GM12864 (cell line): ENCODE measurements at regions not wholly inside any gene's neighbourhood (a gene's known extent, or its start where the extent isn't known, plus 50 kb on each side); places are given as distances from the start of the nearest gene placed in this dataset.
A peak's percentile ranks its signal among the peaks of the same experiment; 100 is the strongest.
"Not testable (repeated sequence)": the region's sequence is repeated elsewhere in the genome, so short reads cannot be mapped to it uniquely, and the experiment has no call there.

Experiments
- DNase-seq: peaks from one replicate; pipeline ENCODE4 v3.0.0-alpha.2; 2011; ENCODE audit warnings: low read depth
- H3K4me3 ChIP-seq: 2 replicates; pipeline ENCODE4 v1.5.1; 2011; ENCODE audit warnings: mild to moderate bottlenecking, low read depth, low read length, control low read depth
- TF ChIP-seq, protein P1 (sequence below): IDR thresholded peaks from 2 replicates; pipeline ENCODE4 v1.5.1; 2011; ENCODE audit warnings: low read depth, mild to moderate bottlenecking, moderate library complexity, low read length, control low read depth, inconsistent platforms; ENCODE audit errors: missing control alignments

DNA sequence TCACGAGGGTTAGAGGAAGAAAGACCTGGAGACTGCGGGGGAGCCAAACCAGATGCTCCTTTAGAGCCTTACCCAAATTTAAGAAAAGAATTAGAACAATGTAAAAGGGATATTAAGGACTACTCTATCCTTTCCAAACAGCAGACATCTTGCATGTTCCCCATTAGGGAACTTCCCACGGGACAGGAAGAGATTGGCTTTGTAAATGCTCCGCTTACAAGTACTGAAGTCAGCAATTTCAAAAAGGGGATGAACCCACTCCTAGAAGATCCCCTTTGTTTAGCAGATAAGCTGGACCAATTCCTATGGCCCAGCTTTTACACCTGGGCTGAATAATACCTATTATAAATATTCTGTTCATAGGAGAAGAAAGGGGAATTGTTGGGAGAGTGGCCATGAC lies 74.2 kb downstream of the APOBEC1 start:
- DNase-seq, result no peak

DNA sequence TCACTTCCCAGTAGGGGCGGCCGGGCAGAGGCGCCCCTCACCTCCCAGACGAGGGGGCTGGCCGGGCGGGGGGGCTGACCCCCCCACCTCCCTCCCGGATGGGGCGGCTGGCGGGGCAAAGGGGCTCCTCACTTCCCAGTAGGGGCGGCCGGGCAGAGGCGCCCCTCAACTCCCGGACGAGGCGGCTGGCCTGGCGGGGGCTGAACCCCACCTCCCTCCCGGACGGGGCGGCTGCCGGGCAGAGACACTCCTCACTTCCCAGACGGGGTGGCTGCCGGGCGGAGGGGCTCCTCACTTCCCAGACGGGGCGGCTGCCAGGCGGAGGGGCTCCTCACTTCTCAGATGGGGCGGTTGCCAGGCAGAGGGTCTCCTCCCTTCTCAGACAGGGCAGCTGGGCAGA lies 75.6 kb downstream of the APOBEC1 start:
- not testable (repeated sequence) for DNase-seq, H3K4me3 ChIP-seq

More for the DNA sequence above, 74.2 kb downstream of the APOBEC1 start:
- TF ChIP-seq, protein P1, sequence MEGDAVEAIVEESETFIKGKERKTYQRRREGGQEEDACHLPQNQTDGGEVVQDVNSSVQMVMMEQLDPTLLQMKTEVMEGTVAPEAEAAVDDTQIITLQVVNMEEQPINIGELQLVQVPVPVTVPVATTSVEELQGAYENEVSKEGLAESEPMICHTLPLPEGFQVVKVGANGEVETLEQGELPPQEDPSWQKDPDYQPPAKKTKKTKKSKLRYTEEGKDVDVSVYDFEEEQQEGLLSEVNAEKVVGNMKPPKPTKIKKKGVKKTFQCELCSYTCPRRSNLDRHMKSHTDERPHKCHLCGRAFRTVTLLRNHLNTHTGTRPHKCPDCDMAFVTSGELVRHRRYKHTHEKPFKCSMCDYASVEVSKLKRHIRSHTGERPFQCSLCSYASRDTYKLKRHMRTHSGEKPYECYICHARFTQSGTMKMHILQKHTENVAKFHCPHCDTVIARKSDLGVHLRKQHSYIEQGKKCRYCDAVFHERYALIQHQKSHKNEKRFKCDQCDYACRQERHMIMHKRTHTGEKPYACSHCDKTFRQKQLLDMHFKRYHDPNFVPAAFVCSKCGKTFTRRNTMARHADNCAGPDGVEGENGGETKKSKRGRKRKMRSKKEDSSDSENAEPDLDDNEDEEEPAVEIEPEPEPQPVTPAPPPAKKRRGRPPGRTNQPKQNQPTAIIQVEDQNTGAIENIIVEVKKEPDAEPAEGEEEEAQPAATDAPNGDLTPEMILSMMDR, result no peak
- no peak overlapping the region for H3K4me3 ChIP-seq

DNA sequence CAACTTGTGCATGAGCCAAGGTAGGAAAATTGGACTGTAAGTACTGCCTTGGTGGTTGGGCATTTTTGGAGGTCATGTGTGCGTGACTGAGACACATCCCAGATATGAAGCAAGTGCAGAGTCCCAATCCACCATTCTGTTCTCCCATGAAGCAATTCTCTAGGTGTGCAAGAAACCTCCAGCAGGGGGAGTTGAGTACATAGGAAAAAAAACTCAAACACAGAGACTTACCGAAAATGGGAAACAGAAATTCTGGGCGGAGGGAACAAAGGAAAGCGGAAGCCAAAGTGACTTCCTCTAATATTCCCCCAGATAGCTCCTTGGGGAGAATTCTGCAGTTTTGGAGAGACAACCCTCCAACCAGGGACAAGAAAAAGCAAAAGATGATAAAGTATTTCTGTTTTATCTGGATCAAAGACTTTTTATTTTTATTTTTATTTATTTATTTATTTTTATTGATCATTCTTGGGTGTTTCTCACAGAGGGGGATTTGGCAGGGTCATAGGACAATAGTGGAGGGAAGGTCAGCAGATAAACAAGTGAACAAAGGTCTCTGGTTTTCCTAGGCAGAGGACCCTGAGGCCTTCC lies 76.9 kb downstream of the APOBEC1 start:
- peak; percentile 15 for DNase-seq
- TF ChIP-seq, protein P1, result peak; percentile 66

DNA sequence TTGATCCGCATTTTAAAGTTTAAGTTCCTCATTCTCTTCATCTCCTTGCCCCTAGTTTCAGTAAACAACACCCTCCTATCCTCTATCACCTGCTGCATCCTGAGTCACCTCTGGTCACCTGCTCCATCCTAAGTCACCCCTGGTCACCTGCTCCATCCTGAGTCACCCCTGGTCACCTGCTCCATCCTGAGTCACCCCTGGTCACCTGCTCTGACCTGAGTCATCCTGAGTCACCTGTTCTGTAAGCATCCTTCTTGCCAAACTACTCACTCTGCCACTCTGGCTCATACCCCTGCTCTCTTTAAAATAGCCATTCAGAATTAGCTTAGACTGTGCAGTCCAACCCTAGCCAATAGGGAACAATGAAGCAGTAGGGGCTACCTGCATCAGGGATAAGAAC lies 80.6 kb upstream of the CD163 start:
- H3K4me3 ChIP-seq, DNase-seq: not testable (repeated sequence)

More for the DNA sequence above, 76.9 kb downstream of the APOBEC1 start:
- not testable (repeated sequence) for H3K4me3 ChIP-seq

DNA sequence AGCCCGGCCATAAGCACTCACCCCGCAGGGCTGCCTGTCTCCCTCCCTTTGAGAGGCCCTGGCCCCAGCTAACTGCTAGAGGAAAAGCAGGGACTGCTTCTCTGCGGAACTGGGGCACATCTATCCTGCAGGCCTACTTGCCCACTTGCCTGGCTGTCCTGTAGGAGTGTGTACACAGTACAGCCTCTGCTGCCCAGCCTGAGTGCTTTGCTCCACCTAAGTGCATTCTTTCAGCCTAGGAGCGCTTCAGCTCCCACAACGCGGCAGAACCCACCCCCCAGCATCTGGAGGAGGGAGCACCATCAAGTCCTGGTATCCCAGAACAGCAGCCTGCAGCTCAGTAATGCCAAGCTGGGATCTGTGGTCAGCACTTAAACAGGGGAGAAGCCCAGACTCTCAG lies 79.9 kb upstream of the CD163 start:
- TF ChIP-seq, protein P1, result no peak
- H3K4me3 ChIP-seq, result no peak overlapping the region
- DNase-seq, result no peak

DNA sequence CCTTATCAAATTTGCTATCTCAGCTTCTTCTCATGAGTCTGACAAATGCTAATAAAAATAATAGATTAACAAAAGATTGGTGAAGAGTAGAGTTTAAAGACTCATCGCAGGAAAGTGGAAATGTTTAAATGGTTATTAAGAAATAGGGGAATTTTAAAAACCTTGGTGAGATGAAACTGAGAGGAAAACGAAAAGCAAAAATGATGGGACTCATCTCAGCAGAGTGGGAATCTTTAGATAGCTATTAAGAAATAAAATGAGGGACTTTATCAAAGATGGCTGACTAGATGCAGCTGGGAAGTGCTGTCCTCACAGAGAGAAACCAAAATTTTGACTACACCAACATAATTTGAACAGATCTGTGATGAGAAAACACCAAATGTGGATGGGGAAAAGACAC lies 79.2 kb upstream of the CD163 start:
- H3K4me3 ChIP-seq, result no peak overlapping the region
- no peak for DNase-seq
- TF ChIP-seq, protein P1, result no peak

DNA sequence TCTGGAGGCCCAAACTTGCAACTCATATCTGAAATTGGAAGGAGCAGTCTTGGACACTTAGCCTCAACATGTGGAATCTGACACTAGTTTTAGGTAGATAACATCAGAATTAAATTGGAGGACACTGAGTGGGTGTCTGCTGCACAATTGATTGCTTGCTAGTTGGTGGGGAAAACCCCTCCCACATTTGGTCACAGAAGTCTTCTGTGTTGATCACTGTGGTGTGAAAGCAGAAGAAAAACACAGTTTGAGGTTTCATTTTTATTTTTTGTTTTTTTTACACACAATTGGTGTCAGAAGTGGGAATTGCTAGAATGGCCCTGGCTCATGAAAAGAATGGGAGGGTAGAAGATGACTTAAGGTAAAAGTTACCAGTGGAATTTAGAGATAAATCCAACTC lies 78.0 kb upstream of the CD163 start:
- TF ChIP-seq, protein P1, result no peak
- DNase-seq, result no peak
- no peak overlapping the region for H3K4me3 ChIP-seq

DNA sequence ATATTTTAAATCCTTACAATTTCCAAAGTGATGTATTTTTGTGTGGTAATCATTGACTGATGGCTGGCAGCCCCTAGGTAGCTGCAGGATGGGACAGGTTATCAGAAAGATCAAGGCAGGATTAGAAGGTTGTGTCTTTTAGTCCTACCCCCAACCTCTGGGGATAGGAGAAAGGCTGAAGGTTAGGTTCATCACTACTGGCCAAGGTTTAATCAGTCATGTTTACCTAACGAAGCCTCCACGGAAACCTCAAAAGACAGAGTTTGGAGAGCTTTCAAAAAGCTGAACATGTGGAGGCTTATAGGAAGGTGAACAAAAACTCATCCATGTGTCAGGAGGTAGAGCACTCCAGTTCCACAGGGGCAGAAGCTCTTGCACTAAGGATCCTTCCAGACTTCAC lies 77.5 kb upstream of the CD163 start:
- no peak overlapping the region for H3K4me3 ChIP-seq
- TF ChIP-seq, protein P1, result no peak

More for the DNA sequence above, 77.5 kb upstream of the CD163 start:
- DNase-seq, result no peak
